ENCODE measurements at regions not wholly inside any gene's neighbourhood (a gene's known extent, or its start where the extent isn't known, plus 50 kb on each side); places are given as distances from the start of the nearest gene placed in this dataset.

- TF ChIP-seq, protein P1, sequence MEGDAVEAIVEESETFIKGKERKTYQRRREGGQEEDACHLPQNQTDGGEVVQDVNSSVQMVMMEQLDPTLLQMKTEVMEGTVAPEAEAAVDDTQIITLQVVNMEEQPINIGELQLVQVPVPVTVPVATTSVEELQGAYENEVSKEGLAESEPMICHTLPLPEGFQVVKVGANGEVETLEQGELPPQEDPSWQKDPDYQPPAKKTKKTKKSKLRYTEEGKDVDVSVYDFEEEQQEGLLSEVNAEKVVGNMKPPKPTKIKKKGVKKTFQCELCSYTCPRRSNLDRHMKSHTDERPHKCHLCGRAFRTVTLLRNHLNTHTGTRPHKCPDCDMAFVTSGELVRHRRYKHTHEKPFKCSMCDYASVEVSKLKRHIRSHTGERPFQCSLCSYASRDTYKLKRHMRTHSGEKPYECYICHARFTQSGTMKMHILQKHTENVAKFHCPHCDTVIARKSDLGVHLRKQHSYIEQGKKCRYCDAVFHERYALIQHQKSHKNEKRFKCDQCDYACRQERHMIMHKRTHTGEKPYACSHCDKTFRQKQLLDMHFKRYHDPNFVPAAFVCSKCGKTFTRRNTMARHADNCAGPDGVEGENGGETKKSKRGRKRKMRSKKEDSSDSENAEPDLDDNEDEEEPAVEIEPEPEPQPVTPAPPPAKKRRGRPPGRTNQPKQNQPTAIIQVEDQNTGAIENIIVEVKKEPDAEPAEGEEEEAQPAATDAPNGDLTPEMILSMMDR (conservative IDR thresholded peaks at IDR 0.05 in 1 of 2, IDR thresholded peaks at IDR 0.05 in 1 of 2; ENCODE audit: extremely low read depth in 1 of 2, insufficient read depth in 1 of 2, low read depth in 1 of 2, low read length in 2 of 2), result no peak
- no peak for TF ChIP-seq EZH2 (IDR thresholded peaks at IDR 0.05; ENCODE audit: borderline replicate concordance, low read length)
Measured at GRCh38 chr3:178439504-178439903, 96.7 kb upstream of the KCNMB2 start.

Measured in mammary epithelial cell (primary cell).